ENCODE measurements at regions not wholly inside any gene's neighbourhood (a gene's known extent, or its start where the extent isn't known, plus 50 kb on each side); places are given as distances from the start of the nearest gene placed in this dataset.

DNA sequence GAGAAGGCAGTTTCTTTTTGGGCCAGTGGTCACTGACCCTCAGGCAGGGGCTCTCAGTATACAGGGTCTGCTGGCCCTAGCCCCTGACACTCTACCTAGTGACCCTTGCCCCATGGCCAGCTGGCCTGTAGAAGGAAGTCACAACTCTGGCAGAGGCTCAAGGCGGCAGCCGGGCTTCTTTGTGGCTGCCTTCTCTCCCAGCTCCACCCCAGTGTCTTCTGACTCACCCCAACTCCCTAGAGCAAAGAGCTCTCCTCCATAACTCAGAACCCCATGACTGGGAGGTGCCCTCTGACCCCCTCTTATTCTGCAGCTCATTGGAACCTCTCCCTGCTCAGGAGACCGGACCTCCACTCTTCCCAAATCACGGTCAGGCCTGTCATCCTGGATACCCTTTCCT lies 358.2 kb downstream of the FGFR2 start:
- TF ChIP-seq, protein P1, sequence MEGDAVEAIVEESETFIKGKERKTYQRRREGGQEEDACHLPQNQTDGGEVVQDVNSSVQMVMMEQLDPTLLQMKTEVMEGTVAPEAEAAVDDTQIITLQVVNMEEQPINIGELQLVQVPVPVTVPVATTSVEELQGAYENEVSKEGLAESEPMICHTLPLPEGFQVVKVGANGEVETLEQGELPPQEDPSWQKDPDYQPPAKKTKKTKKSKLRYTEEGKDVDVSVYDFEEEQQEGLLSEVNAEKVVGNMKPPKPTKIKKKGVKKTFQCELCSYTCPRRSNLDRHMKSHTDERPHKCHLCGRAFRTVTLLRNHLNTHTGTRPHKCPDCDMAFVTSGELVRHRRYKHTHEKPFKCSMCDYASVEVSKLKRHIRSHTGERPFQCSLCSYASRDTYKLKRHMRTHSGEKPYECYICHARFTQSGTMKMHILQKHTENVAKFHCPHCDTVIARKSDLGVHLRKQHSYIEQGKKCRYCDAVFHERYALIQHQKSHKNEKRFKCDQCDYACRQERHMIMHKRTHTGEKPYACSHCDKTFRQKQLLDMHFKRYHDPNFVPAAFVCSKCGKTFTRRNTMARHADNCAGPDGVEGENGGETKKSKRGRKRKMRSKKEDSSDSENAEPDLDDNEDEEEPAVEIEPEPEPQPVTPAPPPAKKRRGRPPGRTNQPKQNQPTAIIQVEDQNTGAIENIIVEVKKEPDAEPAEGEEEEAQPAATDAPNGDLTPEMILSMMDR (IDR thresholded peaks at IDR 0.05; ENCODE audit: poor library complexity), result no peak
- TF ChIP-seq EZH2 (IDR thresholded peaks at IDR 0.05; ENCODE audit: borderline replicate concordance) (no peak), EZH2phosphoT487 (IDR thresholded peaks at IDR 0.05; ENCODE audit: low read depth, severe bottlenecking, unreplicated experiment) (no peak)
